IPS-18a (cell line): ENCODE measurements at regions not wholly inside any gene's neighbourhood (a gene's known extent, or its start where the extent isn't known, plus 50 kb on each side); places are given as distances from the start of the nearest gene placed in this dataset.
"Not testable (repeated sequence)": the region's sequence is repeated elsewhere in the genome, so short reads cannot be mapped to it uniquely, and the experiment has no call there.

Experiments used
- H3K27ac ChIP-seq: one replicate; pipeline ENCODE4 v1.5.1; 2013; ENCODE audit warnings: low read length
- H3K27me3 ChIP-seq: one replicate; pipeline ENCODE4 v1.6.1; 2013; ENCODE audit warnings: mild to moderate bottlenecking, low read length; ENCODE audit not compliant: control insufficient read depth, insufficient read depth
- H3K36me3 ChIP-seq: one replicate; pipeline ENCODE4 v1.6.1; 2013; ENCODE audit warnings: low read depth, low read length; ENCODE audit not compliant: control insufficient read depth
- H3K4me1 ChIP-seq: one replicate; pipeline ENCODE4 v1.6.1; 2013; ENCODE audit warnings: low read depth, low read length; ENCODE audit not compliant: control insufficient read depth
- H3K4me3 ChIP-seq: one replicate; pipeline ENCODE4 v1.5.1; 2013; ENCODE audit warnings: low read length
- H3K9ac ChIP-seq: one replicate; pipeline ENCODE4 v1.6.1; 2013; ENCODE audit warnings: mild to moderate bottlenecking, low read length, moderate library complexity
- H3K9me3 ChIP-seq: one replicate; pipeline ENCODE4 v1.6.1; 2013; ENCODE audit warnings: low read depth, low read length; ENCODE audit not compliant: control insufficient read depth

DNA sequence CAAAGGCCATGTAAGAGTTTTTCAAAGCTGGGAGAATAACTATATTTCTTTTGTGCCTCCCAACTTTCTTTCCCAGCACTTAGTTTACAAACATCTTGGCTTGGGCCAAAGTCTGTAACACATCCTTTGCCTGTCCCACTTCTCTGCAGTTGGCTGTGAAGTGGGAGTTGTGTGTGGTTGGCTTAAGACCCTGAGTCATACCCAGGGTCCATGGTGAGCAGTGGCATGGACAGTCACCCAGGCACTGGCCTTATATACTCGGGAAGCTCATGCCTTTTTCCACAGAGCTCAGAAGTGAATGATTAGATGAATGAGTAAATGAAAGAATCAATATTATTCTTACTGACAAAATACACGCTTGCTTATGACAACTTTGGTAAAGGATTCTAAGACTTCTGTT lies 231.4 kb downstream of the BLID start:
- Histone ChIP-seq H3K27me3 (no peaks in the 10 kb centered on the region), H3K27ac (no peak overlapping the region), H3K9ac (no peak overlapping the region), H3K4me1 (no peaks in the 10 kb centered on the region), H3K4me3 (no peak overlapping the region), H3K36me3 (no peaks in the 10 kb centered on the region), H3K9me3 (no peaks in the 10 kb centered on the region)

DNA sequence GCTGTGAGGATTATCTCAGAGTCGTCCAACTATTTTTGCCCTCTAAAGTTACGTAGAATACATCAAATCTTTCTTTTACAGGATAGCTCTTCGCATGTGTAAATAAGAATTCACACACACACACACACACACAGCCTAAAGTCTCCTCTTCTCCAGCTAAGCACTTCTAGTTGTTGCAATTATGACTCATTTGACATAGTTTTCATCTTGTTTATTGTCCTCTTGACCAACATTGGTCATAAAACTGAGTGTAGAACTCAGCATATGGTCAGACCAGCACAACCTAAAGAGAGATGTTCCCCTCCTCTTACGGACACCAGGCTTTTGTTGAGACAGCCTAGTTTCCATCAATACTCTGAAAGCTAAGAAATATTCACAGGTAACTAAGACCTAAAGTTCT lies 234.2 kb downstream of the BLID start:
- Histone ChIP-seq H3K9ac (no peak overlapping the region), H3K4me3 (no peak overlapping the region), H3K4me1 (no peaks in the 10 kb centered on the region), H3K27me3 (no peaks in the 10 kb centered on the region), H3K27ac (no peak overlapping the region), H3K9me3 (no peaks in the 10 kb centered on the region), H3K36me3 (no peaks in the 10 kb centered on the region)

DNA sequence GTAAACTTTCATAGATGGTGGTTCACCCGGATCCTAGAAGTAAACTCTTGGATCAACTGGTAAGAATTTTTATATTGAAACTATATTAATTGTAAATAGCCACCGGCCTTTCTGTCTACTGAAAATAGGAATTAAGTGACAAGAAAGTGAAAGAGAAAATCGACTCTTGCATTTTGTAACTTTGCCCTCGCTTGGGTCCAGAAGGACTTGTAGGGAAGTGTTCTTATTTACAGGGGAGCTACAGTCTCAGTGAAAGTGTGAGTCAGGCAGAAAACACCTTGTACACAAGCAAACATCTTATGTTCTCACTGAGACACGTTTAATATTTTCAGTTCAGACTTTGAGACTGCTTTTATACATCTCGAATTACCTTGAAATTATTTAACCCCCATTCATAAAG lies 238.9 kb downstream of the BLID start:
- no peak overlapping the region for H3K9ac ChIP-seq
- H3K36me3 ChIP-seq = no peaks in the 10 kb centered on the region
- H3K27me3 ChIP-seq = no peaks in the 10 kb centered on the region
- H3K4me1 ChIP-seq = no peaks in the 10 kb centered on the region
- H3K27ac ChIP-seq = no peak overlapping the region
- no peaks in the 10 kb centered on the region for H3K9me3 ChIP-seq
- no peak overlapping the region for H3K4me3 ChIP-seq

GRCh38 chr11:121873766-121874165 lies 242.2 kb downstream of the BLID start:
- H3K9me3 ChIP-seq = no peaks in the 10 kb centered on the region
- no peaks in the 10 kb centered on the region for H3K36me3 ChIP-seq
- no peak overlapping the region for H3K27ac ChIP-seq
- no peaks in the 10 kb centered on the region for H3K27me3 ChIP-seq
- no peak overlapping the region for H3K9ac ChIP-seq
- H3K4me1 ChIP-seq = no peaks in the 10 kb centered on the region
- no peak overlapping the region for H3K4me3 ChIP-seq

DNA sequence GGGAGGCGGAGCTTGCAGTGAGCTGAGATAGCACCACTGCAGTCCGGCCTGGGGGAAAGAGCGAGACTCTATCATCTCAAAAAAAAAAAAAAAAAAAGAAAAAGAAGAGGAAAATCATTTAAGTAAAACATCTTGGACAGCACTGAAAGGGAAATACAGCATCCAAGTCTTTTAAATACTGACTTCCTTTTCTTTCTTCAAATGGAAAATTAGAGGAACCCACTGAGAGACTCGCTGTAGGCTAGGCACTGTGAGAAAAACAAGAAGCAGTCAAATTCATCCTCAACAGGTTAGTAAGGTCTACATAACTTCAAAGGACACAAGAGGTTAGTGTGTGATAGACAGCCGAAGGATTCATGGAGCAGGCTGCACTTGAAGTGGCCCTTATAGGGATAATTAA lies 243.7 kb downstream of the BLID start:
- Histone ChIP-seq H3K4me3 (no peak overlapping the region), H3K9me3 (no peaks in the 10 kb centered on the region), H3K36me3 (no peaks in the 10 kb centered on the region), H3K4me1 (no peaks in the 10 kb centered on the region), H3K9ac (no peak overlapping the region), H3K27ac (no peak overlapping the region), H3K27me3 (no peaks in the 10 kb centered on the region)

DNA sequence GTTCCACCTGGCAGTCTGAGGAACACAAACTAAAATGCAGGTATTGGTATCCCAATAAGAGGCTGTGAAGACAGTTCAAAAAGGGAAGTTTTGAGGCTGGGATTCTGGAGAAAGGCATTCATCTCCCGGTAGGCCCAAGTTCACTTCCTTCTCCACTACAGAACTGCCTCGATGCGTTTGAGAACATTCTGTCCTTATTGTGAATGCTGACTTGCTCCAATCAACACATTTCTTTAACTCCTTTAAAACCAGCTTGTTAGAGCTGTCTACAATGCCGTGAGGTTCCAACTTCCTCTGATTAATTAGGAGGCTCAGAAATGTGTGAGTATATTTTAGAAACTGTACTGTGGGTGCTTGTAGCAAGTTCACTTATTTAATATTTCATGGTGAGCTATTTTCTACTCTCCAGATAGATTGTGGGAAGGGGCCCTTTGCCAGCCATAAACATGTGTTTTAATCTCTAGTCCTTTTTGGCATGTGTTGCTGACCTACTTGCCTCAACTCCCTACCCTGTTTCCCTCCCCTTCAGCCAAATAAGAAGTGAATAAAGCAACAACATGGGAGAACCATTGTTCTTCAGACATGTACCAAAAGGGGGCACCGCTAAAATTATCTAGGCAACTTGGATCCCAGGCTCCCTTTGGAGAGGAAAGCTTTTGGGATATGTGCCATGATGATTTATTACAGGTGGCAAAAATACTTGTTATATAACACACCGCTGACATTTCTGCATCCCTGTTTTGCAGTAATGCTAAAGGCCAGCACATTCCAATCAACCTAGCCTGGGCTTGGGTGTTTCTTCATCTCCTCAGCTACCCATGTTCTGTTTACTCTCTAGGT lies 245.6 kb downstream of the BLID start:
- Histone ChIP-seq H3K27ac (no peak overlapping the region), H3K9me3 (no peaks in the 10 kb centered on the region), H3K9ac (no peak overlapping the region), H3K36me3 (no peaks in the 10 kb centered on the region), H3K4me1 (no peaks in the 10 kb centered on the region), H3K4me3 (no peak overlapping the region), H3K27me3 (no peaks in the 10 kb centered on the region)

GRCh38 chr11:121869478-121869877 lies 246.5 kb downstream of the BLID start:
- no peaks in the 10 kb centered on the region for H3K36me3 ChIP-seq
- no peaks in the 10 kb centered on the region for H3K9me3 ChIP-seq
- no peak overlapping the region for H3K9ac ChIP-seq
- H3K27ac ChIP-seq = no peak overlapping the region
- no peak overlapping the region for H3K4me3 ChIP-seq
- no peaks in the 10 kb centered on the region for H3K27me3 ChIP-seq
- H3K4me1 ChIP-seq = no peaks in the 10 kb centered on the region

DNA sequence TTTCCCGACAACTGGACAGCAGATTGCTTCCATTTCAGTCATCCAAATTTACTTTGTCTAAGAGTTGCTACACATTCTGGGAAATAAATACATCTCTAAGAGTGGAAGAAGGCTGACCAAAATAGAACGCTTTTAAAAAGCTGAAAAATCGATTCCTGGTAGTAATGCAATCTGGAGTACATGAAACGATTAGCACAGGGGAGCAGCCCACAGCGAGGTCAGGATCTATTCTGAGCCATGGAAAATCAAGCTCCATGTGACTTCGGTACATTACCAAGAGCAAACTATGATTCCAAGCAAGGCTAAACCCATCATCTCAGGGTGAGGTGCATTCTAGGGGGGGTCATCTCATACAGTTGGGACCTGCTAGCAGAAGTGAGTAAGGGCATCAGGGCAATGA lies 249.3 kb downstream of the BLID start:
- Histone ChIP-seq H3K4me1 (no peaks in the 10 kb centered on the region), H3K27me3 (no peaks in the 10 kb centered on the region), H3K36me3 (no peaks in the 10 kb centered on the region), H3K9ac (no peak overlapping the region), H3K9me3 (no peaks in the 10 kb centered on the region), H3K4me3 (no peak overlapping the region), H3K27ac (no peak overlapping the region)

GRCh38 chr11:121864660-121865059 lies 251.4 kb downstream of the BLID start:
- no peak overlapping the region for H3K9ac ChIP-seq
- no peak overlapping the region for H3K27ac ChIP-seq
- H3K27me3 ChIP-seq = no peaks in the 10 kb centered on the region
- no peak overlapping the region for H3K4me3 ChIP-seq
- H3K9me3 ChIP-seq = no peaks in the 10 kb centered on the region
- H3K4me1 ChIP-seq = no peaks in the 10 kb centered on the region
- H3K36me3 ChIP-seq = no peaks in the 10 kb centered on the region

DNA sequence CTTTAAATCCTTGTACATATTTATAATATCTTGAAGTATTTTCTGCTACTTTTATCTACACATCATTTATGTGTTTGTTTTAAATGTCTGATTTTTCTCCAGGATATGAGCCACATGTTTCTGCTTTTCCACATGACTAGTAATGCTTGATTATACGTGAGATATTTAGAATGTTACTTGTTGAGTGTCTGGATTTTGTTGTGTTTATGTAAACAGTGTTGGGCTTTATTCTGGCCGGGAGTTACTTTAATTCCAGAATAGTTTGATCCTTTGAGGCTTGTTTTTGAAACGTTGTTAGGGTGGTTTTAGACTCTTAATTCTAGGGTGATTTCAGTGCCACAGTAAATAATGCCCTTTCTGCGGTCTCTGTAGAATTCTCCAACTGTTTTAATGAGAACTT lies 252.9 kb downstream of the BLID start:
- H3K27me3 ChIP-seq = no peaks in the 10 kb centered on the region
- H3K9ac ChIP-seq = no peak overlapping the region
- H3K9me3 ChIP-seq = no peaks in the 10 kb centered on the region
- H3K36me3 ChIP-seq = no peaks in the 10 kb centered on the region
- H3K4me3 ChIP-seq = no peak overlapping the region
- H3K4me1 ChIP-seq = no peaks in the 10 kb centered on the region
- H3K27ac ChIP-seq = no peak overlapping the region

DNA sequence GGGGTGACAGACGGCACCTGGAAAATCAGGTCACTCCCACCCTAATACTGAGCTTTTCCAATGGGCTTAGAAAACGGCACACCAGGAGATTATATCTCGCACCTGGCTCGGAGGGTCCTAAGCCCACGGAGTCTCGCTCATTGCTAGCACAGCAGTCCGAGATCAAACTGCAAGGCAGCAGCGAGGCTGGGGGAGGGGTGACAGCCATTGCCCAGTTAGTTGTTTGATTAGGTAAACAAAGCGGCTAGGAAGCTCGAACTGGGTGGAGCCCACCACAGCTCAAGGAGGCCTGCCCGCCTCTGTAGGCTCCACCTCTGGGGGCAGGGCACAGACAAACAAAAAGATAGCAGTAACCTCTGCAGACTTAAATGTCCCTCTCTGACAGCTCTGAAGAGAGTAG lies 260.9 kb downstream of the BLID start:
- not testable (repeated sequence) for H3K4me1 ChIP-seq, H3K27me3 ChIP-seq, H3K27ac ChIP-seq, H3K36me3 ChIP-seq, H3K9ac ChIP-seq, H3K4me3 ChIP-seq
- peaks cover 12% of the 10 kb centered on the region for H3K9me3 ChIP-seq

- Histone ChIP-seq H3K4me3 (no peak overlapping the region), H3K9me3 (no peaks in the 10 kb centered on the region), H3K4me1 (peaks cover 11% of the 10 kb centered on the region), H3K27ac (no peak overlapping the region), H3K36me3 (no peaks in the 10 kb centered on the region), H3K9ac (no peak overlapping the region), H3K27me3 (no peaks in the 10 kb centered on the region)
These were observed 272.0 kb downstream of the BLID start for GRCh38 chr11:121844016-121844415.
